ENCODE measurements at regions not wholly inside any gene's neighbourhood (a gene's known extent, or its start where the extent isn't known, plus 50 kb on each side); places are given as distances from the start of the nearest gene placed in this dataset.

GRCh38 chr6:140909625-140910024, 1223.1 kb upstream of the GJE1 start:
- H3K36me3 Mint-ChIP-seq = no peaks in the 10 kb centered on the region
- peaks cover 0 to 2% (median 0%) of the 10 kb centered on the region in 7 donors for H3K9me3 Mint-ChIP-seq
- ATAC-seq (ENCODE audit: low read depth in 2 of 2) = no peak
- no peaks in the 10 kb centered on the region for H3K4me1 Mint-ChIP-seq
- Histone ChIP-seq H3K27me3 (ENCODE audit: control insufficient read depth, insufficient read depth, low read length) (no peaks in the 10 kb centered on the region), H3K4me3 (ENCODE audit: low read depth, low read length) (no peak overlapping the region), H3K27ac (ENCODE audit: insufficient read depth, low read length, poor library complexity, severe bottlenecking) (no peak overlapping the region), H3K36me3 (ENCODE audit: control insufficient read depth, insufficient read depth, low read length) (no peaks in the 10 kb centered on the region), H3K9me3 (ENCODE audit: control insufficient read depth in 2 of 2, low read length in 2 of 2) (no peaks in the 10 kb centered on the region), H3K4me1 (ENCODE audit: control insufficient read depth, insufficient read depth, low read length, poor library complexity, severe bottlenecking) (no peaks in the 10 kb centered on the region)
- DNase-seq = no peak
- no peak overlapping the region for H3K27ac Mint-ChIP-seq
- no peak overlapping the region for H3K4me3 Mint-ChIP-seq
- H3K27me3 Mint-ChIP-seq = no peaks in the 10 kb centered on the region

- DNase-seq = no peak
- H3K4me1 ChIP-seq (ENCODE audit: control insufficient read depth, insufficient read depth, low read length, poor library complexity, severe bottlenecking) = no peaks in the 10 kb centered on the region
- no peak overlapping the region for H3K27ac ChIP-seq (ENCODE audit: insufficient read depth, low read length, poor library complexity, severe bottlenecking)
- ATAC-seq (ENCODE audit: low read depth in 2 of 2) = no peak
- H3K36me3 ChIP-seq (ENCODE audit: control insufficient read depth, insufficient read depth, low read length) = no peaks in the 10 kb centered on the region
- Mint-ChIP-seq H3K27ac (no peak overlapping the region), H3K4me3 (no peak overlapping the region), H3K27me3 (no peaks in the 10 kb centered on the region), H3K4me1 (no peaks in the 10 kb centered on the region), H3K9me3 (peaks cover 0 to 2% (median 0%) of the 10 kb centered on the region in 7 donors), H3K36me3 (no peaks in the 10 kb centered on the region)
- no peaks in the 10 kb centered on the region for H3K27me3 ChIP-seq (ENCODE audit: control insufficient read depth, insufficient read depth, low read length)
- H3K4me3 ChIP-seq (ENCODE audit: low read depth, low read length) = no peak overlapping the region
- no peaks in the 10 kb centered on the region for H3K9me3 ChIP-seq (ENCODE audit: control insufficient read depth in 2 of 2, low read length in 2 of 2)
These were observed 1223.6 kb upstream of the GJE1 start for GRCh38 chr6:140909156-140909555.

- no peak for DNase-seq
- no peak for ATAC-seq (ENCODE audit: low read depth in 2 of 2)
These were observed 1224.2 kb upstream of the GJE1 start for GRCh38 chr6:140908505-140908904.

GRCh38 chr6:140907235-140907634, 1225.5 kb upstream of the GJE1 start:
- no peaks in the 10 kb centered on the region for H3K27me3 ChIP-seq (ENCODE audit: control insufficient read depth, insufficient read depth, low read length)
- no peak overlapping the region for H3K27ac ChIP-seq (ENCODE audit: insufficient read depth, low read length, poor library complexity, severe bottlenecking)
- no peak overlapping the region for H3K4me3 ChIP-seq (ENCODE audit: low read depth, low read length)
- H3K27me3 Mint-ChIP-seq = no peaks in the 10 kb centered on the region
- DNase-seq = no peak
- no peaks in the 10 kb centered on the region for H3K4me1 ChIP-seq (ENCODE audit: control insufficient read depth, insufficient read depth, low read length, poor library complexity, severe bottlenecking)
- no peaks in the 10 kb centered on the region for H3K9me3 ChIP-seq (ENCODE audit: control insufficient read depth in 2 of 2, low read length in 2 of 2)
- no peaks in the 10 kb centered on the region for H3K4me1 Mint-ChIP-seq
- no peaks in the 10 kb centered on the region for H3K36me3 ChIP-seq (ENCODE audit: control insufficient read depth, insufficient read depth, low read length)
- peaks cover 0 to 2% (median 0%) of the 10 kb centered on the region in 7 donors for H3K9me3 Mint-ChIP-seq
- no peak overlapping the region for H3K27ac Mint-ChIP-seq
- no peaks in the 10 kb centered on the region for H3K36me3 Mint-ChIP-seq
- no peak overlapping the region for H3K4me3 Mint-ChIP-seq
- peak in 1 of 2 donors; percentile 19 for ATAC-seq (ENCODE audit: low read depth in 2 of 2)

More at GRCh38 chr6:140908505-140908904, 1224.2 kb upstream of the GJE1 start:
- H3K4me1 Mint-ChIP-seq = no peaks in the 10 kb centered on the region
- no peaks in the 10 kb centered on the region for H3K9me3 ChIP-seq (ENCODE audit: control insufficient read depth in 2 of 2, low read length in 2 of 2)
- no peaks in the 10 kb centered on the region for H3K36me3 ChIP-seq (ENCODE audit: control insufficient read depth, insufficient read depth, low read length)
- H3K4me3 Mint-ChIP-seq = no peak overlapping the region
- H3K4me3 ChIP-seq (ENCODE audit: low read depth, low read length) = no peak overlapping the region
- no peaks in the 10 kb centered on the region for H3K27me3 Mint-ChIP-seq
- no peaks in the 10 kb centered on the region for H3K27me3 ChIP-seq (ENCODE audit: control insufficient read depth, insufficient read depth, low read length)
- no peak overlapping the region for H3K27ac Mint-ChIP-seq
- H3K4me1 ChIP-seq (ENCODE audit: control insufficient read depth, insufficient read depth, low read length, poor library complexity, severe bottlenecking) = no peaks in the 10 kb centered on the region
- H3K27ac ChIP-seq (ENCODE audit: insufficient read depth, low read length, poor library complexity, severe bottlenecking) = no peak overlapping the region
- no peaks in the 10 kb centered on the region for H3K36me3 Mint-ChIP-seq
- peaks cover 0 to 2% (median 0%) of the 10 kb centered on the region in 7 donors for H3K9me3 Mint-ChIP-seq

- no peaks in the 10 kb centered on the region for H3K4me1 ChIP-seq (ENCODE audit: control insufficient read depth, insufficient read depth, low read length, poor library complexity, severe bottlenecking)
- H3K27ac Mint-ChIP-seq = no peak overlapping the region
- H3K4me1 Mint-ChIP-seq = no peaks in the 10 kb centered on the region
- no peaks in the 10 kb centered on the region for H3K27me3 Mint-ChIP-seq
- no peaks in the 10 kb centered on the region for H3K27me3 ChIP-seq (ENCODE audit: control insufficient read depth, insufficient read depth, low read length)
- DNase-seq = no peak
- H3K36me3 Mint-ChIP-seq = no peaks in the 10 kb centered on the region
- H3K4me3 ChIP-seq (ENCODE audit: low read depth, low read length) = no peak overlapping the region
- H3K4me3 Mint-ChIP-seq = no peak overlapping the region
- no peak for ATAC-seq (ENCODE audit: low read depth in 2 of 2)
- peaks cover 0 to 5% (median 2%) of the 10 kb centered on the region in 7 donors for H3K9me3 Mint-ChIP-seq
- no peak overlapping the region for H3K27ac ChIP-seq (ENCODE audit: insufficient read depth, low read length, poor library complexity, severe bottlenecking)
- H3K9me3 ChIP-seq (ENCODE audit: control insufficient read depth in 2 of 2, low read length in 2 of 2) = no peaks in the 10 kb centered on the region
- no peaks in the 10 kb centered on the region for H3K36me3 ChIP-seq (ENCODE audit: control insufficient read depth, insufficient read depth, low read length)
These were observed 1227.0 kb upstream of the GJE1 start for GRCh38 chr6:140905724-140906123.

- H3K4me1 Mint-ChIP-seq = no peaks in the 10 kb centered on the region
- Histone ChIP-seq H3K4me3 (ENCODE audit: low read depth, low read length) (no peak overlapping the region), H3K27ac (ENCODE audit: insufficient read depth, low read length, poor library complexity, severe bottlenecking) (no peak overlapping the region), H3K27me3 (ENCODE audit: control insufficient read depth, insufficient read depth, low read length) (no peaks in the 10 kb centered on the region), H3K4me1 (ENCODE audit: control insufficient read depth, insufficient read depth, low read length, poor library complexity, severe bottlenecking) (no peaks in the 10 kb centered on the region), H3K9me3 (ENCODE audit: control insufficient read depth in 2 of 2, low read length in 2 of 2) (no peaks in the 10 kb centered on the region), H3K36me3 (ENCODE audit: control insufficient read depth, insufficient read depth, low read length) (no peaks in the 10 kb centered on the region)
- peaks cover 0 to 5% (median 2%) of the 10 kb centered on the region in 7 donors for H3K9me3 Mint-ChIP-seq
- no peak overlapping the region for H3K4me3 Mint-ChIP-seq
- no peaks in the 10 kb centered on the region for H3K36me3 Mint-ChIP-seq
- DNase-seq (no peak), ATAC-seq (ENCODE audit: low read depth in 2 of 2) (no peak)
- H3K27me3 Mint-ChIP-seq = no peaks in the 10 kb centered on the region
- H3K27ac Mint-ChIP-seq = no peak overlapping the region
These were observed 1227.7 kb upstream of the GJE1 start for GRCh38 chr6:140905050-140905449.

GRCh38 chr6:140897804-140898573, 1234.7 kb upstream of the GJE1 start:
- H3K9me3 ChIP-seq (ENCODE audit: control insufficient read depth in 2 of 2, low read length in 2 of 2) = no peaks in the 10 kb centered on the region
- no peak overlapping the region for H3K27ac Mint-ChIP-seq
- H3K36me3 ChIP-seq (ENCODE audit: control insufficient read depth, insufficient read depth, low read length) = no peaks in the 10 kb centered on the region
- peaks cover 2 to 4% (median 4%) of the 10 kb centered on the region in 7 donors for H3K9me3 Mint-ChIP-seq
- no peaks in the 10 kb centered on the region for H3K4me1 Mint-ChIP-seq
- DNase-seq (no peak), ATAC-seq (ENCODE audit: low read depth in 2 of 2) (no peak)
- H3K27ac ChIP-seq (ENCODE audit: insufficient read depth, low read length, poor library complexity, severe bottlenecking) = no peak overlapping the region
- no peaks in the 10 kb centered on the region for H3K36me3 Mint-ChIP-seq
- H3K27me3 ChIP-seq (ENCODE audit: control insufficient read depth, insufficient read depth, low read length) = no peaks in the 10 kb centered on the region
- no peaks in the 10 kb centered on the region for H3K4me1 ChIP-seq (ENCODE audit: control insufficient read depth, insufficient read depth, low read length, poor library complexity, severe bottlenecking)
- H3K4me3 Mint-ChIP-seq = no peak overlapping the region
- no peak overlapping the region for H3K4me3 ChIP-seq (ENCODE audit: low read depth, low read length)
- no peaks in the 10 kb centered on the region for H3K27me3 Mint-ChIP-seq

- peaks cover 2 to 4% (median 3%) of the 10 kb centered on the region in 7 donors for H3K9me3 Mint-ChIP-seq
- H3K4me1 Mint-ChIP-seq = no peaks in the 10 kb centered on the region
- ATAC-seq (ENCODE audit: low read depth in 2 of 2) (no peak), DNase-seq (no peak)
- H3K4me3 ChIP-seq (ENCODE audit: low read depth, low read length) = no peak overlapping the region
- H3K27me3 Mint-ChIP-seq = no peaks in the 10 kb centered on the region
- H3K27ac ChIP-seq (ENCODE audit: insufficient read depth, low read length, poor library complexity, severe bottlenecking) = no peak overlapping the region
- H3K9me3 ChIP-seq (ENCODE audit: control insufficient read depth in 2 of 2, low read length in 2 of 2) = no peaks in the 10 kb centered on the region
- H3K27me3 ChIP-seq (ENCODE audit: control insufficient read depth, insufficient read depth, low read length) = no peaks in the 10 kb centered on the region
- H3K4me3 Mint-ChIP-seq = no peak overlapping the region
- no peaks in the 10 kb centered on the region for H3K36me3 Mint-ChIP-seq
- no peaks in the 10 kb centered on the region for H3K4me1 ChIP-seq (ENCODE audit: control insufficient read depth, insufficient read depth, low read length, poor library complexity, severe bottlenecking)
- no peak overlapping the region for H3K27ac Mint-ChIP-seq
- no peaks in the 10 kb centered on the region for H3K36me3 ChIP-seq (ENCODE audit: control insufficient read depth, insufficient read depth, low read length)
These were observed 1235.4 kb upstream of the GJE1 start for GRCh38 chr6:140897349-140897748.

Data from CD4-positive, CD25-positive, alpha-beta regulatory T cell (primary cell).